SK-N-SH treated with all-trans-retinoic acid at 6 μM for 48 hours (cell line): ENCODE measurements at regions not wholly inside any gene's neighbourhood (a gene's known extent, or its start where the extent isn't known, plus 50 kb on each side); places are given as distances from the start of the nearest gene placed in this dataset.

Source experiments
- BACH2 ChIP-seq: fragments of 250-450 bp; sonication (Bioruptor Pico); IDR thresholded peaks from 2 replicates; pipeline ENCODE4 v1.9.0; 2021; ENCODE audit warnings: mild to moderate bottlenecking, borderline replicate concordance
- RARB ChIP-seq: fragments of 250-450 bp; sonication (Bioruptor Pico); IDR thresholded peaks from 2 replicates; pipeline ENCODE4 v1.8.0; 2021; ENCODE audit warnings: mild to moderate bottlenecking, moderate library complexity

GRCh38 chr13:88590574-88590973 is 919.4 kb downstream of the SLITRK5 start:
- TF ChIP-seq RARB = no peak
- TF ChIP-seq BACH2 (CRISPR knock-in tag) = no peak
